MM.1S (cell line): ENCODE measurements at regions not wholly inside any gene's neighbourhood (a gene's known extent, or its start where the extent isn't known, plus 50 kb on each side); places are given as distances from the start of the nearest gene placed in this dataset.

Experiments used
- EZH2 ChIP-seq: fragments of 300-600 bp; sonication (generic); optimal IDR thresholded peaks from 2 replicates; pipeline ENCODE3; 2017; ENCODE audit warnings: low read depth, mild to moderate bottlenecking, antibody characterized with exemption, low read length, mixed read lengths
- EZH2phosphoT487 ChIP-seq: fragments of 300-600 bp; sonication (generic); IDR thresholded peaks from 2 replicates; pipeline ENCODE4 v1.6.1; 2018; ENCODE audit warnings: antibody characterized with exemption, low read length
- TF ChIP-seq, protein P1 (sequence below): fragments of 300-600 bp; sonication (generic); IDR thresholded peaks from 2 replicates; pipeline ENCODE4 v1.5.1; 2016; ENCODE audit warnings: antibody characterized with exemption, low read length, mixed read lengths

DNA sequence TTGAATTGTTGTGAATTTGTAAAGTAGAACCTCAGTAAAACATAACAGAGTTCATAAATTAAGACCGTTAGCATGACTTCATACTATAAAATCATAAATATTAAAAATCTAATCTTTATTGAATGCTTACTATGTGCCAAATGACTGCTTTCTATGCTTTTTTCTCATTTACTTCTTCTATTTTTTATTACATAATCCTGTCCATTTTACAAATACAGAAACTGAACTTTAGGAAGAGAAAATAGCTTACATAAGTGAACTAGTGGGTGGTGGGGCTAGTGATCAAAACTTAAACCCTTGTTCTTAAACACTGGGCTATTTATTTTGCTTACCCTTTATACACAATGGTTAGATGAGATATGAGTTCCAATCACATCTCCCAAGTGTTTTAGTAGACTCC lies 122.3 kb downstream of the ZC3H11B start:
- TF ChIP-seq, protein P1, sequence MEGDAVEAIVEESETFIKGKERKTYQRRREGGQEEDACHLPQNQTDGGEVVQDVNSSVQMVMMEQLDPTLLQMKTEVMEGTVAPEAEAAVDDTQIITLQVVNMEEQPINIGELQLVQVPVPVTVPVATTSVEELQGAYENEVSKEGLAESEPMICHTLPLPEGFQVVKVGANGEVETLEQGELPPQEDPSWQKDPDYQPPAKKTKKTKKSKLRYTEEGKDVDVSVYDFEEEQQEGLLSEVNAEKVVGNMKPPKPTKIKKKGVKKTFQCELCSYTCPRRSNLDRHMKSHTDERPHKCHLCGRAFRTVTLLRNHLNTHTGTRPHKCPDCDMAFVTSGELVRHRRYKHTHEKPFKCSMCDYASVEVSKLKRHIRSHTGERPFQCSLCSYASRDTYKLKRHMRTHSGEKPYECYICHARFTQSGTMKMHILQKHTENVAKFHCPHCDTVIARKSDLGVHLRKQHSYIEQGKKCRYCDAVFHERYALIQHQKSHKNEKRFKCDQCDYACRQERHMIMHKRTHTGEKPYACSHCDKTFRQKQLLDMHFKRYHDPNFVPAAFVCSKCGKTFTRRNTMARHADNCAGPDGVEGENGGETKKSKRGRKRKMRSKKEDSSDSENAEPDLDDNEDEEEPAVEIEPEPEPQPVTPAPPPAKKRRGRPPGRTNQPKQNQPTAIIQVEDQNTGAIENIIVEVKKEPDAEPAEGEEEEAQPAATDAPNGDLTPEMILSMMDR = no peak
- no peak for TF ChIP-seq EZH2phosphoT487
- TF ChIP-seq EZH2 = no peak
